Motor neuron (in vitro differentiated cells): ENCODE measurements at regions not wholly inside any gene's neighbourhood (a gene's known extent, or its start where the extent isn't known, plus 50 kb on each side); places are given as distances from the start of the nearest gene placed in this dataset.

Experiments
- ATAC-seq, 8 experiments: fragments of 200-7000 bp; cut with Tn5 transposase; replicated peaks in 6 of 8; 2 replicates each; pipeline ENCODE4 v1.8.0; 2021; ENCODE audit warnings: mild to moderate bottlenecking in 8 of 8, moderate library complexity in 8 of 8
- H3K27ac ChIP-seq, 2 donors: fragments of 250-450 bp; sonication (Bioruptor Pico); 2 replicates each; pipeline ENCODE4 v1.9.0; 2021; ENCODE audit warnings: antibody characterized with exemption in 2 of 2, mild to moderate bottlenecking in 2 of 2, moderate library complexity in 1 of 2
- H3K4me1 ChIP-seq, 2 donors: fragments of 250-450 bp; sonication (Bioruptor Pico); replicated peaks in 1 of 2; 2 replicates each; pipeline ENCODE4 v1.6.1; 2021; ENCODE audit warnings: antibody characterized with exemption in 2 of 2, mild to moderate bottlenecking in 2 of 2, moderate library complexity in 1 of 2
- H3K4me3 ChIP-seq, 5 donors: fragments of 250-450 bp; sonication (Bioruptor Pico); 2 replicates each; pipeline ENCODE4 v1.9.0; 2021; ENCODE audit warnings: antibody characterized with exemption in 5 of 5, mild to moderate bottlenecking in 5 of 5, moderate library complexity in 4 of 5
- WGBS, 10 experiments: fragments of 450-650 bp; shearing (Covaris generic); methylation state at CpG; one replicate each; pipeline ENCODE4 v1.0.0; 2022; 5-methylcytosine and 5-hydroxymethylcytosine counted together
- in situ Hi-C, 9 experiments: fragments of 400-800 bp; cut with MboI; loops; one replicate each; pipeline ENCODE4 v1.15.0; 2021; ENCODE audit warnings: low sequenced_read_pairs in 9 of 9, low pct_unique_long_range_greater_than_20kb in 2 of 9; ENCODE audit not compliant: unreplicated experiment in 9 of 9

DNA sequence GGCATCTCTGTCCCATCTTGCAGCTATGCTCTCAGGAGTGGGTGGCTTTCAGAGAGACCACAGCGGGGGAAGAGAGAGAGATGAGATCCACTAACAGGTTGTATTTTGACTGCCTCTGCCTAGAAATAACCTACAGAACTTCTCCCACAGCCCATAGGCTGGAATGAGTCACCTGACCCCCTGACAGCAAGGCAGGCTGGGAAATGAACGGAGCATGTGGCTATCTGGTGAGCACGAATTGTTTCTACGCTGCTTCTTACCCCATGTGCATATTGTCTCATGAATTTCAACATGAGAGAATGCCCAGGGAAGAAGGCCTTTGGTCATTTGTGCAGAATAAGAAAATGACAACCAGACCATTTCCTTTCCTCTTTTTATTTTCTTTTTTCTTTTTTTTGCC, 151.3 kb downstream of the SNX10 start:
- H3K4me3 ChIP-seq, result no peak overlapping the region
- in situ Hi-C loops, result no loop called here
- WGBS, 10 experiments, result 50 to 100% (median 93%) methylated on average over 1 to 3 of the region's 4 CpGs; no CpG with 5 or more reads in 2 of the 10 experiments
- H3K27ac ChIP-seq, result peak overlapping the region in 1 of 2 donors; percentile 20
- no peak for ATAC-seq
- peaks cover 39 to 57% of the 10 kb centered on the region in 2 donors for H3K4me1 ChIP-seq

DNA sequence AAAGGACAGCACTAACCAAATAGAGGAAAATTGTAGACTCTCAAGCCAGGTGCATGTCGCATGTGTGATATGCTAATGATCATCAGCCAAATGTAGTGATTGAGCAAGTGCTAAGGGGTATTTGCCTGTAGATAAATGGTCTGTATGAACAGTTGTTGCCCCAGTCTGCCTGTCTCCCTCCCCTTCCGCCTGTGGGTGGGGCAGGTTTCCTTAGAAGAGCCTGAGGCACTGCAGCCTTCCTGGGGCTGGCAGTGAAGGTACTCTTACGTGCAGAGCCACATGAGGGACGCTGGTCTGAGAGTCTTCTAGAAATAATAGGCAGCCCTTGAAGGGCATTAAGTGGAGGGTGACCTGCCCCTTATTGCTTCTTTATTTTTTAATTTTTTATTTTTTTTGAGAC, 152.1 kb downstream of the SNX10 start:
- in situ Hi-C loops, result no loop called here
- 74 to 100% (median 100%) methylated on average over 1 to 3 of the region's 4 CpGs; no CpG with 5 or more reads in 2 of the 10 experiments for WGBS, 10 experiments
- peak in 3 of 8 experiments; percentile 46 to 62 (median 61) for ATAC-seq

DNA sequence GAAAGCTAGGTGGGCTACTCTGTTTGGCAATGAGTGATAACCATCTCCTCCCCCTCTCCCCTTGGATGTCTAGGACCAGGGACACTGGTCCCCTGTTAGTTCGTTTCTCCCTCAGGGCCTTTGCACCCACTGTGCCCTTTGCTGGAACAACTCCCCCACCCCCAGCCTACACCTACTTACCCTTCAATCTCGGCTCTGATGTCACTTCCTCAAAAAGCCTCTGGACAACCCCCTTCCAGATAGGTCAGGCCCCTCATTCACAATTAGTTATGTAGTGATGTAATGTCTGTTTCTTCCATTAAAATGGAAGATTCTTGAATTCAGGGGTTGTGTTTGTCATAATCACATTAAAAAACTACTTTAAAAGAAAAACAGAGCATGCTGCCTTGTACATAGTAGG, 152.9 kb downstream of the SNX10 start:
- Histone ChIP-seq H3K4me3 (no peak overlapping the region), H3K27ac (no peak overlapping the region), H3K4me1 (peaks cover 26 to 41% of the 10 kb centered on the region in 2 donors)
- in situ Hi-C loops, result no loop called here
- ATAC-seq, result no peak
- 85 to 100% (median 100%) methylated on average over 1 to 2 of the region's 2 CpGs; no CpG with 5 or more reads in 7 of the 10 experiments for WGBS, 10 experiments

More for the DNA sequence above, 152.1 kb downstream of the SNX10 start:
- Histone ChIP-seq H3K4me3 (no peak overlapping the region), H3K27ac (peak overlapping the region in 1 of 2 donors; percentile 6), H3K4me1 (peaks cover 34 to 50% of the 10 kb centered on the region in 2 donors)

DNA sequence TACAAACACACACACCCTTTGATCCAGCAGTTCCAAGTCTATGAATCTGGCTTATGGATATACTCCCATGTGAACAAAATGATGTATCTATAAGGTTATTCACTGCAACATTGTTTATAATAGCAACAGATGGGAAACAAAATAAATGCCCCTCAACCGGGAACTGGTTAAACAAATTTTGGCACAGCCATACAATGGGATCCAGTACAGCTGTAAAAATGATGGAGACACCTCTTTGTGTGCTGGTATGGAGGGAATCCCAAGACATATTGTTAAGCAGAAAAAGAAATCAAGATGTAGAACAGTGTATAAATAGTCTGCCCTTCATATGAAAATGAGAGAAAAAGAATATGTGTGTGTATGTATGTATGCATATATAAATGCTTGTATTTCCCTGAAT, 155.5 kb downstream of the SNX10 start:
- WGBS, 10 experiments, result 0 to 83% (median 24%) methylated on average over 1 of the region's 1 CpG; no CpG with 5 or more reads in 2 of the 10 experiments
- H3K4me3 ChIP-seq, result no peak overlapping the region
- peaks cover under 1 to 18% of the 10 kb centered on the region in 2 donors for H3K4me1 ChIP-seq
- no peak overlapping the region for H3K27ac ChIP-seq
- in situ Hi-C loops, result no loop called here
- peak in 2 of 8 experiments; percentile 11 to 78 for ATAC-seq

DNA sequence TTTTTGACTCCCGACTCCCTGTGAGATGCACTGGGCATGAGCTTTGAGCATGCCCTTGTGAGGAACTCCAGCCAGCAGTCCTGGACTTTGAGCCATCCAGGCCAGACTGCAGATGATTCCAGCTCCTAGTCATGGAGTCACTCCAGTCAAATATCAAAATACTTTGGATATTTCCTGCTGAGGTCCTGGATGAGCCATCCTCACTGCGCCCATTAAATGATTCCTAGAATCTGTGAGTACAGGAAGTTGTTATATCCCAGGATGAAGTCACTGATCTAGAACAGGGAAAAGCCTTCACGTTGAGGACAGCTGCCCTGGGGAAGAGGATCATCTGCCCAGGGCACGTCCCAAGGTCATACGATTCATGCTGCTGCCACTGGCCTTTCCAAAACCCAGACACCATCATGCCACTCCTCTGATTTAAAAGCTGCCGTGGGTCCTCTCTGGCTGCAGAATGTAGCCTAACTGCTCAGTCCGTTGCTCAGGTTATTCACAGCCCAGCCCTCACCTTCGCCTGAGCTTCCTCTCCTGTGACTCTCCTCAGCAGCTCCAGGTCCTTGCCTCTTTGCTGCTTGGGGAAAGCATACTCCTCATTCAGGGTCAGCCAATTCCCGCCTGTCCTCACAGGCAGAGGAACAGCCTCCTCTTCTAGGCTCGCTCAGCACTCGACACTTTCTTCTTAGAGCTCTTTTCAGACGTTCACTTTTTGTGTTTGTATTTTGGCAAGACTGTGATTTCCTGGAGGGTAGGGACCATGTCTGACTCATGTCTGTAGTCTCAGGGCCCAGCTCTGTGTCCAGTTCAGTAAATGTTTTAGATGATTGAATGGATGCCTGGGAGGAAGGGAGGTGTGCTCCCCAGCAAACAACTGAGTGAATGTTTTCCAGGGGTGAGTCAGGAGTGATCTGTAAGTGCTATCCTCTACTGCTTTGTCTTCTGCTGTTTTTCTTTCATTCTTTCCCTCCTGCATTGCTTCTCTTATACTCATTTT, 157.8 kb downstream of the SNX10 start:
- Histone ChIP-seq H3K4me1 (peaks cover 0 to 5% of the 10 kb centered on the region in 2 donors), H3K4me3 (no peak overlapping the region), H3K27ac (peak overlapping the region in 1 of 2 donors; percentile 29)
- ATAC-seq, result peak in 7 of 8 experiments; percentile 86 to 96 (median 93)
- WGBS, 10 experiments, result 17 to 100% (median 75%) methylated on average over 1 to 8 of the region's 12 CpGs; no CpG with 5 or more reads in 1 of the 10 experiments
- in situ Hi-C loops, result no loop called here

DNA sequence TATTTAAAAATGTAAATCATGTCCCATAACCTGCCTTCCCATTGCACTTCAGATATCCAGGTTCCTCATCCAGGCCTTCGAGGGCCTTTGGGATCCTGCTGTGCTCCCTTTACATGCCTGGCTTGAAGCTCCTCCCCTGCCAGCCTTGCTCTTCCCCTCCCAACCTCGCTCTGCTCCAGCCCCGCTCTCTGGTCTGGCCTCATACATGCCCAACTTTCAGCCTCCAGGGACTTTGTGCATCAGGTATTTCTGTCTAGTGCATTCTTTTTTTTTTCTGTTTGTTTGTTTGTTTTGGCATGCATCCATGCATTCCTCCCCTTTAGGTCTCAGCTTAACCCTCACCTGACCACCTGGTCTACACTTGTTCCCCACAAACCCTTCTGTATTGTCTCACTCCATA, 160.3 kb downstream of the SNX10 start:
- ATAC-seq, result no peak
- WGBS, 10 experiments, result 0 to 100% (median 70%) methylated on average over 1 to 3 of the region's 3 CpGs; no CpG with 5 or more reads in 2 of the 10 experiments
- in situ Hi-C loops, result no loop called here
- Histone ChIP-seq H3K4me1 (peaks cover 3 to 10% of the 10 kb centered on the region in 2 donors), H3K27ac (no peak overlapping the region), H3K4me3 (no peak overlapping the region)

DNA sequence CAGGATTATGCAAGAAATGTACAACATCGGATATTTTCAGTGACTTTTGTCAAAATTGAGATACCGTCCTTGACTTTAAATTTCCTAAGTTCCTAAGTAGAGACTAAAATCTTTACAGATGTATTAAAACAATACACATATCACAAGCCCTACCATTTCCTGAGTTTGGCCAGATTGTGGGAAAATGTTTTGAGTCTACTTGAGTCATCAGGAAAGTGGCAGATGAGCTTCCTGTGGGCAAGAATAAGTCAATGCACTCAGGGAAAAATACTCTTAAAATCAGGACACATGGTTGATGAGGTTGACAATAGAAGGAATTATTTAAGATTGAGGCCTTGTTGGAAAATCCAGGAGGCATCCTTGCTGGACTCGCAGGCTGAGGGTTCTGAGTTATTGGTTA, 162.5 kb downstream of the SNX10 start:
- peaks cover 19 to 32% of the 10 kb centered on the region in 2 donors for H3K4me1 ChIP-seq
- 19 to 100% (median 69%) methylated on average over 1 to 3 of the region's 3 CpGs; no CpG with 5 or more reads in 2 of the 10 experiments for whole genome bisulfite sequencing, 10 experiments
- in situ Hi-C loops, result no loop called here
- no peak for ATAC-seq
- H3K4me3 ChIP-seq, result no peak overlapping the region
- H3K27ac ChIP-seq, result no peak overlapping the region

DNA sequence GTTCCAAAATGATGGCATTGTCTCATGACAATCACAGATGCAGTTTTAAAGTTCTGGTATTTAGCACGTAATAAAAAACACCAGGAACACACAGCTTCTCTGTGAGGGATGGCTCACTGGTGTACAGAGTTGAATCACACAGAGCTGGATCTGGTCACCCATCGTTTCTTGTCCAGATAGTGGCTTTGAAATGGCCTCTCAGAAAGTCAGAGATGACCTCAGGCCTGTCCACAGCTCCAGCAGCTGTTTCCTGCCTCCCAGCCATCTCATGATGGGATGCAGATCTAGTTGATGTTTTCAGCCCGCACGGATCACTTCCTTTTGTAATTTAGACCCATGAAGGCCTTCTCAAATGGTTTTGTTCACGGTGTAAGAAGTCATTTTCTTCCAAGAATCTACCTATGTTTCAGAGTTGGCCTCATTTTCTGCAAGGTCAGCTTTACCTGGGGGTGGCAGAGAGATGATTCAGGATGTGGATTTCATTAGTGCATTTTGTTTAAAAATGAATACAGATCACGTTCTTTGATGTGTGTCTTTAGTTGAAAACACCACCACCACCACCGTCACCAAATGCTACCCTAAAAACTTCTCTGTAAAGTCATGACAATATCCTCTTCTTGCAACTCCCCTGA, 166.2 kb downstream of the SNX10 start:
- peak overlapping the region; percentile 17 to 26 for H3K27ac ChIP-seq
- 13 to 92% (median 69%) methylated on average over 2 to 7 of the region's 7 CpGs for WGBS, 10 experiments
- H3K4me3 ChIP-seq, result no peak overlapping the region
- H3K4me1 ChIP-seq, result peaks cover 44 to 61% of the 10 kb centered on the region in 2 donors
- in situ Hi-C loops, result no loop called here
- peak in 5 of 8 experiments; percentile 27 to 72 (median 53) for ATAC-seq

DNA sequence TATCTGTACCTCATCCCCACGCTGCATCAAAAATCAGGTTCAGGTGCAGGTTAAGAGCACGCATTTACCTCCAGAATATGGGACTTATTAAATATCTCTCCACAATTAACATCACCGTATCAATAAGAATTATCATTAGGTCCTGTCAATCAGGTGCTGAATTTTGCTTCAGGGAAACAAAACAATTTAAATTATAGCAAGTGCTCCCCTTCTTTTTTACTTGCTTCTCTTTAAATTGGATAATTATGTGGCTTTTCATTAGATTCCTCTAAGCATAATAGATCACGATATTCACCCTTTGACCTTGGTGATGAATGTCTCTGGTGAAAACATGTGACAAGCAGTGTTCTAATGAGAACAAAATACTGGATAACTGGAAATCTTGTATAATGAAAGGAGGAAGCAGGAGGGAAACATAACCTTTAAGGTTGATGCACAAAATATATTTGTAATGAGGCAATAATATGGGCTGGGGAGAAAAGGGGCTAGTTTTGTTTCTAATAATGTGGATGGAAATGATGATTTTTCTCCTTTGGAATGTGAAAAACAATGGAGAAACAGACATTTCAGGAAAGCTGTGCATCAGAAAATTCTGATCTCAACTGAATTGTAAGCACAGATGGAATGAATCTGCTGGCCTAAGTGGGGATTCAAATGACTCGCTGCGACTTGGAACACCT, 166.9 kb downstream of the SNX10 start:
- Histone ChIP-seq H3K4me1 (peaks cover 44 to 61% of the 10 kb centered on the region in 2 donors), H3K27ac (peak overlapping the region; percentile 15 to 40), H3K4me3 (no peak overlapping the region)
- in situ Hi-C loops, result no loop called here
- WGBS, 10 experiments, result 46 to 100% (median 74%) methylated on average over 2 to 6 of the region's 6 CpGs; no CpG with 5 or more reads in 1 of the 10 experiments
- ATAC-seq, result no peak

DNA sequence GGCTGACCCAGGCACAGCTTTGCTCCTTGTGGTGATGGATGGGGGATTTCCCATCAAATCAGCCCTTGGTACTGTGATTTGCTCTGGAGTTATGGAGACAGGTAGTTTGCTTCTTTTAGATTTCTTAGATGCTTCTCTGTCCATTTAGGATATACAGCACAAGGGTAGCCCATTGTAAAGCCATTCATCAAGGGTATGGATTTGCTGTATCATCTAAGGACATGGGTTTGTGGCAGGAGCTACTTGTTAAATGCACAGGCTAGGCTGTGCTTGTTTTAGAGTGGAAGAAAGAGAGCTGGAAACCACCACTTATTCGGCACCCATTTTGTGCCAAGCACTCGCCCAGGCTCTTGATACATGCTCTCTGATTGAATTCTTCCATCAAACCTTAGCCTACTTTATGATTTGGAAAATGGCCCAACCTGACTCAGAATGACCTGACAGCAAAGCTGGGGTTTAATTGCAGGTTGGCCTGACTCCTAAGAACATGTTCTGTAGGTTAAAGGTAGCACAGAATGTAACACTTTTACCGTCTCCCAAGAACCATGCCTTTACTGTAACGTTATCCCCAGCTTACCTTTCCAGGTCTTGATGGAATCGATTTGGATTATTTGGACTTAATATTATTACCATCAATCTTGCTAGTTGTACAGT, 168.0 kb downstream of the SNX10 start:
- ATAC-seq, result peak in 4 of 8 experiments; percentile 35 to 66 (median 52)
- peaks cover 44 to 61% of the 10 kb centered on the region in 2 donors for H3K4me1 ChIP-seq
- H3K27ac ChIP-seq, result peak overlapping the region in 1 of 2 donors; percentile 17
- in situ Hi-C loops, result no loop called here
- WGBS, 10 experiments, result 42 to 100% (median 87%) methylated on average over 1 to 5 of the region's 5 CpGs
- no peak overlapping the region for H3K4me3 ChIP-seq

DNA sequence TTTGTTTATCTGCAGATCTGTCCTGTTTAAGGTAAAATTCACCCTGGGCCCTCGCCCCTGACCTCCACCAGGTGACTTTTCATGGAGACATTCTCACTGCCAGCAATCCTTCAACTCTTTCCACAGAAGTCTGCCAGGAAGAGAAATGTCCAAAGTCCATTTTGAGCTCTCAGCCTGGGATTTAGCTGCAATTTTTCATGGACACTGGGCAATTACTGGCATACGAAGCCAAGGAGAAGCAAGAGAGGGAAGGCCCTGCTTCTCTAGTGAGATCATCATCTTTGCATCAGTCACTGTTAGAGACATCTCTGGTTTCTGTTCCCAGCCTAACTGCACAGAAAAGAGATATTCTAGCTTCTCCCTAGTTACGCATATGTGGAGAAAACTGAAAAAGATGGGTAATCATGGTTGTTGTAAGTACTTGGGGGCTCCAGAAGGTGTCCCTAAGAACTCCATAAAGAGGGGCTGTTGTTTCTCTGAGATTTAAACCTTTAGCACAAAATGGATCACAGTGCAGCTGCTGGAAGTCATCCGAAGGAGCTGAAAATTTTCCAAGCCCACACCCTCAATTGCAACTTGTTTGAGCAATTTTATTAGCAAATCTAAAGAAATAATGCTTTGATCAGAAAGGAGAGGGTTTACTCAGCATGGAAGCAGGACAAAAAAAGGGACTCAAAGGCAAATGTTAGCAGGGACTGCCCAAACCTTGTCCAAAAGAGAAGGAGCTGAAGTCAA, 168.9 kb downstream of the SNX10 start:
- Histone ChIP-seq H3K27ac (peak overlapping the region; percentile 0 to 17), H3K4me1 (peaks cover 44 to 61% of the 10 kb centered on the region in 2 donors), H3K4me3 (no peak overlapping the region)
- 20 to 100% (median 86%) methylated on average over 1 to 4 of the region's 4 CpGs; no CpG with 5 or more reads in 1 of the 10 experiments for WGBS, 10 experiments
- ATAC-seq, result peak in 7 of 8 experiments; percentile 83 to 90 (median 86)
- in situ Hi-C loops, result no loop called here
